SK-N-SH treated with all-trans-retinoic acid at 6 μM for 48 hours (cell line): ENCODE measurements at regions not wholly inside any gene's neighbourhood (a gene's known extent, or its start where the extent isn't known, plus 50 kb on each side); places are given as distances from the start of the nearest gene placed in this dataset.

Source experiments
- BACH2 ChIP-seq: fragments of 250-450 bp; sonication (Bioruptor Pico); IDR thresholded peaks from 2 replicates; pipeline ENCODE4 v1.9.0; 2021; ENCODE audit warnings: mild to moderate bottlenecking, borderline replicate concordance
- CREB5 ChIP-seq: fragments of 250-450 bp; sonication (Bioruptor Pico); IDR thresholded peaks from 2 replicates; pipeline ENCODE4 v1.5.1; 2020; ENCODE audit warnings: low read depth, mild to moderate bottlenecking, moderate library complexity
- CSDC2 ChIP-seq: fragments of 250-450 bp; sonication (Bioruptor Pico); IDR thresholded peaks from 2 replicates; pipeline ENCODE4 v1.5.0; 2020; ENCODE audit warnings: mild to moderate bottlenecking, moderate library complexity
- OSR1 ChIP-seq: fragments of 250-450 bp; sonication (Bioruptor Pico); IDR thresholded peaks from 2 replicates; pipeline ENCODE4 v1.8.0; 2022; ENCODE audit warnings: moderate library complexity, mild to moderate bottlenecking, inconsistent platforms
- PATZ1 ChIP-seq: fragments of 250-450 bp; sonication (Bioruptor Pico); IDR thresholded peaks from 2 replicates; pipeline ENCODE4 v1.8.0; 2020; ENCODE audit warnings: mild to moderate bottlenecking, moderate library complexity, borderline replicate concordance
- RARB ChIP-seq: fragments of 250-450 bp; sonication (Bioruptor Pico); IDR thresholded peaks from 2 replicates; pipeline ENCODE4 v1.8.0; 2021; ENCODE audit warnings: mild to moderate bottlenecking, moderate library complexity
- SNAI2 ChIP-seq: fragments of 250-450 bp; sonication (Bioruptor Pico); IDR thresholded peaks from 2 replicates; pipeline ENCODE4 v1.5.0; 2020; ENCODE audit warnings: mild to moderate bottlenecking, moderate library complexity
- TCF4 ChIP-seq: fragments of 250-450 bp; sonication (Bioruptor Pico); IDR thresholded peaks from 2 replicates; pipeline ENCODE4 v1.8.0; 2021; ENCODE audit warnings: mild to moderate bottlenecking, moderate library complexity, borderline replicate concordance
- TSHZ2 ChIP-seq: fragments of 250-450 bp; sonication (Bioruptor Pico); IDR thresholded peaks from 2 replicates; pipeline ENCODE4 v1.5.0; 2020; ENCODE audit warnings: mild to moderate bottlenecking, moderate library complexity
- ZFP3 ChIP-seq: fragments of 250-450 bp; sonication (Bioruptor Pico); IDR thresholded peaks from 2 replicates; pipeline ENCODE4 v1.5.0; 2020; ENCODE audit warnings: mild to moderate bottlenecking, moderate library complexity
- ZFP30 ChIP-seq: fragments of 450-650 bp; formaldehyde crosslinking; IDR thresholded peaks from 2 replicates; pipeline ENCODE4 v1.5.0; 2022; ENCODE audit warnings: mild to moderate bottlenecking, moderate library complexity
- ZNF70 ChIP-seq: fragments of 450-650 bp; formaldehyde crosslinking; IDR thresholded peaks from 2 replicates; pipeline ENCODE4 v1.5.0; 2020; ENCODE audit warnings: mild to moderate bottlenecking, moderate library complexity
- TF ChIP-seq, protein P1 (sequence below): fragments of 250-450 bp; sonication (Bioruptor Pico); IDR thresholded peaks from 2 replicates; pipeline ENCODE4 v1.5.1; 2021; ENCODE audit warnings: mild to moderate bottlenecking, moderate library complexity

GRCh38 chr4:110860901-110861300 is 238.0 kb upstream of the PITX2 start:
- no peak for TF ChIP-seq TCF4 (CRISPR knock-in tag)
- no peak for TF ChIP-seq CSDC2 (CRISPR knock-in tag)
- no peak for TF ChIP-seq BACH2
- TF ChIP-seq ZNF70 (CRISPR knock-in tag), result no peak
- no peak for TF ChIP-seq ZFP3 (CRISPR knock-in tag)
- no peak for TF ChIP-seq OSR1
- no peak for TF ChIP-seq RARB
- TF ChIP-seq, protein P1, sequence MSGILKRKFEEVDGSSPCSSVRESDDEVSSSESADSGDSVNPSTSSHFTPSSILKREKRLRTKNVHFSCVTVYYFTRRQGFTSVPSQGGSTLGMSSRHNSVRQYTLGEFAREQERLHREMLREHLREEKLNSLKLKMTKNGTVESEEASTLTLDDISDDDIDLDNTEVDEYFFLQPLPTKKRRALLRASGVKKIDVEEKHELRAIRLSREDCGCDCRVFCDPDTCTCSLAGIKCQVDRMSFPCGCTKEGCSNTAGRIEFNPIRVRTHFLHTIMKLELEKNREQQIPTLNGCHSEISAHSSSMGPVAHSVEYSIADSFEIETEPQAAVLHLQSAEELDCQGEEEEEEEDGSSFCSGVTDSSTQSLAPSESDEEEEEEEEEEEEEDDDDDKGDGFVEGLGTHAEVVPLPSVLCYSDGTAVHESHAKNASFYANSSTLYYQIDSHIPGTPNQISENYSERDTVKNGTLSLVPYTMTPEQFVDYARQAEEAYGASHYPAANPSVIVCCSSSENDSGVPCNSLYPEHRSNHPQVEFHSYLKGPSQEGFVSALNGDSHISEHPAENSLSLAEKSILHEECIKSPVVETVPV (CRISPR knock-in tag), result no peak
- TF ChIP-seq TSHZ2 (CRISPR knock-in tag), result no peak
- TF ChIP-seq SNAI2 (CRISPR knock-in tag), result no peak
- TF ChIP-seq CREB5 (CRISPR knock-in tag), result no peak
- no peak for TF ChIP-seq ZFP30
- no peak for TF ChIP-seq PATZ1 (CRISPR knock-in tag)
